Fibroblast of skin of right quadriceps (primary cell): ENCODE measurements at regions not wholly inside any gene's neighbourhood (a gene's known extent, or its start where the extent isn't known, plus 50 kb on each side); places are given as distances from the start of the nearest gene placed in this dataset.

Experiments
- DNase-seq: peaks from one replicate; pipeline ENCODE4 v3.0.0-alpha.2; 2013

DNA sequence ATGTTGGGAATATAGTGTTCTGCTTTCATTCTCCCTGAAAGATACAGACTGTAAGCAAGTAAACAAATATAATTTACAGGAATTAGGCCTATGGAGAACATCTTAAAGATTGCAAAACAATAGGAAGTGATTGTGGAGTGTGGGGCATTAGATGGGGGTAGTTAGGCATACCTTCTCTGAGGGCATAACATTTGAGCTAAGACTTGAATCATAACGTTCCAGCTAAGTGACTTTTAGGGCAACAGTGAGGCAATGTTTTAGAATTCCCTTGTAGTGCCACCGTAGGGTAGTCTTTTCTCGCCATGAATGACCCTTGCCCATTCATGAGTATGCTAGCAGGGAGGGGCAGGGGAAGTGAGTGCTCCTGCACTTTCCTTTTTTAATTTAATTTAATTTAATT lies 173.3 kb downstream of the SPATA31D1 start:
- DNase-seq = no peak

DNA sequence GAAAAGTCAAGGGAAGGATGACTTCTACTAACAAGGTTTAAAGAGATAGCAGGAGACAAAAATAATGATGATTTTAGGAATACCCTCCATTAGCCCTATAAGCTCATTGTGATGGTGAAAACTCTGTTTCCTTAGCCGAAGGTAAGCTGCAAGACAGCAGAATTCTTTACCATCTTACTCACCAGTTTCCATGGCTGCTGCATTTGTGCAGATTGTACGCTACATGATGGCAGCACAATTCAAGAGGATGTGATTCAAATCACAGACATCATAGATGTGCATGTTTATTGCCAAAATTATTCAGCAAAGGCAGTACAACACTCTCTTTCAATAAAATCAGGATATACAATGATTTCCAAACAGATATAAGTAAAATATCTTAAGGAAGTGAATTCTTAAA lies 175.6 kb downstream of the SPATA31D1 start:
- DNase-seq = no peak

DNA sequence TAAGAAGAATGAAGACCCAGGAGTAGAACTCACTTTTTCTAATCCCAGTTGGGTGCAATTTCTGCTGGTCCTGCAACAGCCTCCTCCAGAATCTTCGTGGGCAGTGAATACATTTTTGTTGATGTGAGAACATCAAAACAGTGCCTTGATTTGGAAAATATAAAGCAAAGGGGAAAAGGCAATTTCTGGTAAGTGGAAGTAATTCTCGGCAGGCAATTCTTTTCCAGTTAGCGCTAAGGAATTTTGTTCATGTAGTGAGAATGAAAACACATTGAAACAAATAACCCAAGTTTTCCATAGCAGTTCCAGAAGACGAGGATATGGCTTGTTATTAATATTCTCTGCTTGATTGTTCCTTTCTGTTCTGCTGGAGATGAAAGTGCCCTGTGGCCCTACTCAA lies 178.7 kb downstream of the SPATA31D1 start:
- no peak for DNase-seq

DNA sequence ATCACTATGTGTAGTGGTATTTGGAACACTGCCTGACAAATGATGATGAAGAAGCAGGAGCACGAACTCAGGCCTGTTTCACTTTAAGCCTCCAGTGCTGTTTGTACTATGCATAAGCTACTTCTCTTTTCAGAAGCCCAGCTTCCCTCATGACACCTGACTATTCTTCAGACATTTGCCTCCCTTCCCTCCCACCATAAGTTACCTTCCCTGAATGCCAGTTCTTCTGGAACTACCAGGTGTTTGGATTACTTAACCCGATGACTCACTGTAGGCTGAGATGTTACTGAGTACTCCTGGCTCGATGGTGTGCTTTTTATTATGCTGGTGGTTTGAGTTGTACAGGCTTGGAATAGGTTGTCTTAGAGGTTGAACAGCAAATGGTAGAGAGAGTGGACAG lies 180.0 kb downstream of the SPATA31D1 start:
- no peak for DNase-seq

DNA sequence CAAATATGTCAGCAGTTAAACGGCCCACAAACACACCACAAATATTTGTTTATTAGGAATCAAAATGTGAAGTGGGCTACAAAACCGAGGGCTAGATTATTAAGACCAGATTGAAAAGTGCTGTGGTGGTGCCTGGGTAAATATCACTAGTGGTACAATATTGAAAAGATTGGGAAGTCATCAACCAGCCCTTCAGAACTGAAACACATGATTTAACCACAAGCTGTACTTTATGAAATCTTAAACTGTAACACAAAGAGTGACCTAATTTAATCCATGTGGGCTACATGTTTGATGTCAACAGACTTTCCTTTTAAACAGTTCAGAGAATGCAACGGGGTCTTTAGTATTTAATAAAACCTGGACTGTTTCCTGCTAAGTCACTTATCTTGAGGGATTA lies 182.3 kb downstream of the SPATA31D1 start:
- peak; percentile 63 for DNase-seq

DNA sequence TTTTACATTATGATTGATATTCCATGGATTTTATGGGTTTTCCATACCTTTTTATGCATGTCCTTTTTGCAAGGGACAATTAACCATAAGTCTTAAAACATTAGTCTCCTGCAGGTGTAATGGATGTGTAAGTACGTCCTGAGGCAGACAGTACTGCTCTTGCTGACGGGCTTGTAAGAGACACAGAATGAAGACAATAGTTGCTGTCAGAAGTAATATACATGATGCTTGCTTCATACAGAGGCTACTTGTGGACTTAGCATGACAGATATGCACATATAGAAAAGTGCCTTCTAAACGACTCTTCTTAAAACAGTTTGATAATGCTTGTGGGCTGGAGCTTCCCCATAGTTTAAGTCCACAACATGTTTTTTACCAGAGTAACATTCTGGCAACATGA lies 182.7 kb downstream of the SPATA31D1 start:
- no peak for DNase-seq

DNA sequence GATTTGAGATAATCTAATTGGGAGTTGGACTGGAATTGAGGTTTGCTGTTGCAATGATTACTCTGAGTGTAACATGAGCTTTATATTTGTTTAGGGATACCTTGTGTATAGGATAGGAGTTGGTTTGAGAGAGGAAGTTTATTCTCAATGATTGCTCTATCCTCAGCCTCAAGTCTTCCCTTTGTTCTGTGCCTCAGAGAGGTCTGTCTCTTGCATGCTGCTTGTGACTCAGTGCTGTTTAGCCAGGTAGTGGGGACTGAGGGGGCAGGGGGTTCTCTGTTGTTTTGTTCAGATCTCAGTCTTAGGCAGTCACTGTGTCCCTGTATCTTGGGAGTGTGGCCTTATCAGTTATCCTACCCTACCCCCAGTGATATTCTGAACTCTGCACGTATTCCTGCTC lies 192.1 kb downstream of the SPATA31D1 start:
- no peak for DNase-seq

DNA sequence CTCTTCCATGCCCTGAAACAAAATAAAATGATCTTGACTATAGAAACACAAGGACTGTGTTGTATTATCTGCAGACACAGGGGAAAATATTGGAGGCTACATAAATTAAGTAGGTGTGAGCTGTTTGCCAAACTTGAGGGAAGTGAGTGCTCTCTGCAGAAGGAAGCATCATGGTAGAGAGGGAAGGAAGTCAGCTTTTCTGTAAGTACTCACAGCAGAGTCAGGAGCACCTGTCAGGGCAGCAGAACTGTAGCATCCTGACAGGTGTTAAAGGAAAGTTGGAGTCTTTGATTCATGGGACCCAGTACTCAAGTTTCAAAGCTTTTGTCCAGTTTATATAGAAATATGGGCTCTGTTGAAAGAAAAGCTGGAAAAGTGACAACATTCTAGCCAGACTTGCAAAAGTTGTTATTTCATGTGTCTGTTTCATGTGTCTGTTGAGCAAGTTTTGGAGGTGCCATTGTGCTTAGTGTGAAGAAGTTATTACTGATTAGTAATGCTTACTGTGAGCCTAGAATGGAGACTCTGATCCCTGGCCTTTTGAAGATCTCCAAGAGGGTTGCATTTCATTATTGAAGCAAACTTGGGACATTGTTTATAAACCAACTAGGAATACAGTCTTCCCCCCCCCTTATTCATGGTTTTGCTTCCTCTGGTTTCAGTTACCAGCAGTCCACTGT lies 194.7 kb downstream of the SPATA31D1 start:
- no peak for DNase-seq

DNA sequence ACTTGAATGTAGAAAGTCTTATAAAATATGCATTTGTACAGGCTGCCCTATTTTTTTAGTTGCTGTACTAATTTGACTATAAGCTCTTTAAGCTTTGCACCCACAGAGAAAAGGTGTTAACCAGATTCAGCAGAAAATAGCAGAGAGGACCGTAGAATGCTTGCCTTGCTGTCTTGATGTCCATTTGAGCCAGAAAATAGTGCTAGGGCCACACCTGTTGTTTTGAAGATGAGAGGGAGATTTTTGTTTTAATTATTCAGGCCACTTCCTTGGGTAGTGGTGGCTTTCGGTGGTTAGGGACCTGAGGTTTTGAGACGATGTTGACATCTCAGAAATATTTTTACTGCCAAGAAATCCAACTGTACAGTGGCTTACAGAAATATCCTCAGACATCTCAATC lies 196.0 kb downstream of the SPATA31D1 start:
- no peak for DNase-seq

DNA sequence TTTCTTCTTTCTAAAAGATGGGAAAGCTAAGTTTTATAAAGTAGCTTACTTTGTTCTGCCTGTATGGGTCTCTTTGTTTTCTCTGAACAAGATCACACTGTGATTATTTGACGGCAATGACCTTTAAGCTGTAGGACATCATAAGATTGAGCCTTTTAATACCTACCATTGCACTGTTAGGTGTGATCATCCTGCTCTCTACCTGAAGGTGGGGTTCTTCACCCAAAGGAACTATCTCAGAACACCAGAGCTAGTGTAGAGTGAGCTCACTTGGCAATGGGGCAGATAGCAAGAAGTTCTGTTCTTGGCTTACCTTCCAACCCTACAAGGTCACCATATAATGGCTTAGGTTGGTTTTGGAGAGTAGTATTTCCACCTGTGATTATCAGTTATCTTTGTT lies 200.2 kb downstream of the SPATA31D1 start:
- DNase-seq = no peak

DNA sequence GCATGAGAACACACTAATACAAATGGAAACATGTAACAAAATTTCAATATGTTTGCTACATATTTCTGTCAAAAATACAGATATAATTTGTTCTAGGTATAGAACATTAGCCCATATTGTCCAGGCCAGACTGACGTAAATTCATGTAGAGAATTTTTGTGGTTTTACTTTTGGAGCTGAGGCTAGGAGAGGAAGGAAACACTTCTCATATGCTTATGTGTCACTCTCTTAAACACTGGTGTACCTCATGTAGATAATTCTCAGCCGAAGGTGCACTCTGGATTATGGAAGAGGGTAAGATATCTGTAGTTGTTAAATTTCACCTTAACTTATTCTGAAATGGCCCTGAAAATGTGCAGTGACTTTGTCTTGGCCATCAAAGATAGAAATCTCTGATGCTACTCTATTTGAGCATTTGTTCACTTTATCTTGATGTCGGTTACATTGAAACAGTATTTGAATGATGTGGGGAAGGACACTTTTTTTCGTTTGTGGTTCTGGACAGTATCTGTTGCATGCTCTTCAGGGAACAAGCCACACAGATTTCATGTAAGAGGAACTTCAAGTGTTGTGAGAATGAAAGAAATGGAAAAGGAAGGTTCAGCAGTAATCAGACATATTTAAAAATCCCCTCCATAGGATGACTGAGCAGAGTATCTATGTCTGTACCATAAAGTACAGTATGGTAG lies 202.7 kb downstream of the SPATA31D1 start:
- no peak for DNase-seq

DNA sequence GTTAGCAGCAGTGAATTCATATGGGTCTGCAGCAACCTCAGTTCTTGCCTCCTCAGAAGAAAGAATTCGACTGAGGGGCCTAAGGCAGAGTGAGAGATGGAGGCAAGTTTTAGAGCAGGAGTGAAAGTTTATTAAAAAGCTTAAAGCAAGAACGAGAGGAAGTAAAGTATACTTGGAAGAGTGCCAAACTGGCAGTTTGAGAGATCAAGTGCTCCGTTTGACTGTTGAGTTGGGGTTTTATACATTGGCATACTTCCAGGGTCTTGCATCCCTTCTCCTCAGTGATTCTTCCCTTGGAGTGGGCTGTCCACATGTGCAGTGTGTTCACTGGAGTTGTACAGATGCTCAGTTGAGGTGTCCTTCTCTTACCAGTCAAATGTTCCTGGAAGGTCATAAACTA lies 203.6 kb downstream of the SPATA31D1 start:
- DNase-seq = no peak

DNA sequence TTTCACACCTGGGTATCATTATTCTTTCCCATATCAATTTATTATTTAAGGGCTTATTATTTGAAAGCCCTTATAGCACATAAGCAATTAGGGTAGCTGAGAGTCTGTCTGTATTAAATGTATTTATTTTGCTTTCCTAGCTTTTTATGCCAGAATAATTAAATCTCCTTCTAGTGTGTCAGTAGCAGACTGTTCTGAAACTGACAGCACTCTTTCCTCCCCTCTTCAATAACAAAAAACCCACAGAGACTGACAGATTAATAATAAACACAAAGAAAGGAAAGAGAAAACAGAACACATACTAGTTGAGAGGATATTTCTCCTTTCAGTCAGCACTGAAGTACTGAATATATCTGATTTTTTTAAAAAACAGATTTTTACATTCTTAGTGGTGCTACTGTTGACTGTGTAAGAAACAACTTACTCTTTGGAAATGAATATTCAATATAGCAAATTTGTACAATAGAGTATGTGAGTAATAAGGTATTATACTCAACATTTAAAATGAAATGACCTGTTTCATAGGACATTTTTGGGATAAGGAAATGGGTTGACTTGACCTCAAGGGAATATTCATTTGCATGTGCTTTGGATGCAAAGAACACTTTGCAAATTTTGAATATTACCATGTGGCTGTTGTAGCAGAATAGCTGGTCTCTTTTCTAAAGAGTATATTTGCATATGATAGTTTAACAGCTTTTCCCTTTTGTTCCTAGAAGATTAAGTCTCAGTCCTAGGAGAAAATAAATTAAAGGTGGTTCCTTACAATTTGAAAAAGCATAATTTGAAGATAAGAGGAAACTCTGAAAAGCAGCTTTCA lies 208.3 kb downstream of the SPATA31D1 start:
- DNase-seq = no peak

DNA sequence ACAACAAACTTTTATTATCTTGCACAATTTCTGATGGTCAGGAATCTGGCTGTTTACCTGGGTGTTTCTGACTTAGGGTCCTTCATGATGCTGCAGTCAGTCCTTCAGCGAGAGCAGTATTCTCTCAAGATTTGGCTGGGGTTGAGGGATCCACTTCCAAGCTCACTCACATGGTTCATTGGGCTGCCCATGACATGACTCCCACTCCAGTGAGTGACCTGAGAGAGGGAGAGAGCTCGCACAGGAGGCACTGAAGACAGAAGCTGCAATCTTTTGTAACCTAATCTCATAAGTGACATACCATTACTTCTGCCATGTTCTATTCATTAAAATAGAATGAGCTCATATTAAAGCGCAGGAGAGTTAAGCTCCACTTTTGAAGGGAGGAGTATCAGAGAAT lies 212.6 kb downstream of the SPATA31D1 start:
- DNase-seq = no peak

DNA sequence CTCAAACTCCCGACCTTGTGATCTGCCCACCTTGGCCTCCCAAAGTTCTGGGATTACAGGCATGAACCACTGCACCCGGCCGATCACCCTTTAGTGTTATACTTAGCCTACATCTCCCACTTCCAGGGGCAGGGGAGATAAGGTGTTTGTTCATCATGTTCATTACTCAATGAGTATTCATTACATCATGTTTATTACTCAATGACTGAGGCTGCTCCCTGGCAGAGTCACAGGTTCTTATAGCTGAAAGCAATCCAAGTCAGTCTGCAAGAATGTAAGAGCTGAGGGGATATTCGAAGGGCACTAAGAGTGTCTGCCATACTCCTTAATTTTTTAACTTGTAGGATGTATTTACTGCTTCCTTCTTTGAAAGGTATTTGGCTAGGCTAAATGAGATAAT lies 214.2 kb downstream of the SPATA31D1 start:
- peak; percentile 37 for DNase-seq

DNA sequence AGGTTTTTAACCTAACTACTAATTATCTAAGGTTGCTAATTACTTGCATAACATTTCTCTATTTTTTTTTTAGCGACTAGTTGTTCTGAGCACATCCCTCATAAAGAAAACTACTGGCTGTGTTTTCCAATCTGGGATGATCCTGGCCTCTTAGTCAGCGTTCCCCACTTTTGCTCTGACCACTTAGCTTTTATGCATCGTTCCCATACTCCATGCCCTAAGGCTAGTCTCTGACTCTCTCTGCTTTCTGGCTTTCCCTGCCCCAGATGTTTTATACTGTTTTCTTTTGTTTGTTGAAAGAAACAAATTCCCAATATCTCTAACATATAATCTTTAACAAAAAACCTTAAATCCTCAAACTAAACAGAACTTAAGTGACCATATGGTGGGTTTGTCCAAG lies 217.9 kb downstream of the SPATA31D1 start:
- DNase-seq = no peak

DNA sequence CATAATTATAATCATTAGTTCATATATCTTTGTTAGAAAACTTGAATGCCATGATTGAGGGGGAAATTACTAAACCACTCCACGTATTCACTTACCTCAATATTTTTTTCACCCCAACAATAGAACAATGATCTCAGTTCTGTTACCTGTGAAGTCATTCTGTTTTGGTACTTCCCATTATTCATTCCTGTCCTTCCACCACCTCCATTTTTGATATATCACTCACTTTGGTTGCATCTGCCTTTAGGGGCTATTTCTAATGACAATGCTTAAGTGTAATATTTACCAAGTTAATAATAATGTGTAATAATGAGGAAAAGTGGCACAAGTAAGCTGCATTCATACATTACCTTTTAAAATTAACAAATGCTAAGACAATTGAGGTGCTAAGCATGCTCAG lies 218.4 kb downstream of the SPATA31D1 start:
- no peak for DNase-seq

DNA sequence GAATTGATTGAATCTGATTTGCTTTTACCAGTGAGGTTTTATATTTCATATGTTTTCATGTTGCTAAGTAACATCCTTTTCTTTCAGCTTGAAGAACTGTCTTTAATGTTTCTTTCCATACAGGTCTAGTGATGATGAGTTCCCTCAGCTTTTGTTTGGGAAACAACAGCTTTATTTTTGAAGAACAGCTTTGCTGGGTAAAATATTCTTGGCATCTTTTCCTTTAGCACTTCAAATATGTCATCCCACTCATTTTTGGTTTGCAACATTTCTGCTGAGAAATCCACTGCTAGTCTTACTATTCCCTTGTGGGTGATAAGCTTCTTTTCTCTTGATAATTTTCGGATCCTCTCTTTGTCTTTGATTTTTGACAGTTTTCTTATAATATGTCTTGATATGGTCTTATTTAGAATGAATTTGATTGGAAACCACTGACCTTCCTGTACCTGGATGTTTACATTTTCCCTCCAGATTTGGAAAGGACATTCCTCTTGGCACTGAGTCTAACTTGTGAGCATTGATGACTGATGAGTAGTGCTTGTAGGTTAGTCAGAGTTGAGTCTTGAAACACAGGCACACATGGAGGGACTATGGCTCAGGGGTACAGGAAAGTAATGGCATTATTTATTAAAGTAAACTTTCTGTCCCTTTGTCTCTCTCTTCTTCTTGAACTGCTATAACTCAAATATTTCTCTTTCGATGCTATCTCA lies 220.3 kb downstream of the SPATA31D1 start:
- peak; percentile 4 for DNase-seq

DNA sequence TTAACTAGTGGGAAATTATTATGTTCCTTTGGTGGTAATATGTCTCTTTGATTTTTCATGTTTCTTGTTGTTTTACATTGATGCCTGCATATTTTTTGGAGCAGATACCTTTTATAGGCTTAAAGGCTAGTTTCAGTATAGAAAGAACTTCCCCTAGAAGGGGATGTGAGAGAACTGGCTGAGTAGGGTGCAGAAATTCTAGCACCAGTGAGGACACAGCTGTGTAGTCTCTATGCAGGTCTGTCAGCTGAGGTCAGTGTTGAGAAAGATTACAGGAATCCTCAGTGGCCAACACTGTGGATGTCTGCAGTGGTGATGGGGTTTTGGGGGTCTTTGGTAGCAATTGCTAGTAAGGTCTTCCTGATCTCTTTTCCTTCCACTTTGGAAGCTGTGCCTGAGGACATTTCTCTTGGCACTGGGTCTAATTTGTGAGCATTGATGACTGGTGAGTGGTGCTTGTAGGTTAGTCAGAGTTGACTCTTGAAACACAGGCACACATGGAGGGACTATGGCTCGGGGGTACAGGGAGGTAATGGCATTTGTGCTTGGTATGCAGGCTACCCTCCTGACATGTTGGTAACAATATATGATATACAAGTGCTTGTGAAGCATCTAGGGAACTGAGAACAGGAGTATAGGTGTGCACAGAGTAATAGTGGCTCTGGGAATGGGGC lies 221.4 kb downstream of the SPATA31D1 start:
- no peak for DNase-seq

DNA sequence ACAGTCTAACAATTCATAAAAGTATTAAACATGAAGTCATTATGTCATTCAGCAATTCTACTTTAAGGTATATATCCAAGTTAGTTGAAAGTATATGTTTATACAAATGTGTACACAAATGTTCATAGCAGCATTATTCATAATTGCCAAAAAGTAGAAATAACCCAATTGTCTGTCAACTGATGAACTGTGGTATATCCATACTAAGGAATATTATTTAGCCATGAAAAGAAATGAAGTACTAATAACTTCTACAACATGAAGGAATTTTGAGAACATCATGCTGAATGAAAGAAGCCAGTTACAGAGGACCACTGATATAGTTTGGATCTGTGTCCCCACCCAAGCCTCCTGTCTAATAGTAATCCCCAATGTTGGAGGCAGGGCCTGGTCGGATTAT lies 224.3 kb downstream of the SPATA31D1 start:
- no peak for DNase-seq

DNA sequence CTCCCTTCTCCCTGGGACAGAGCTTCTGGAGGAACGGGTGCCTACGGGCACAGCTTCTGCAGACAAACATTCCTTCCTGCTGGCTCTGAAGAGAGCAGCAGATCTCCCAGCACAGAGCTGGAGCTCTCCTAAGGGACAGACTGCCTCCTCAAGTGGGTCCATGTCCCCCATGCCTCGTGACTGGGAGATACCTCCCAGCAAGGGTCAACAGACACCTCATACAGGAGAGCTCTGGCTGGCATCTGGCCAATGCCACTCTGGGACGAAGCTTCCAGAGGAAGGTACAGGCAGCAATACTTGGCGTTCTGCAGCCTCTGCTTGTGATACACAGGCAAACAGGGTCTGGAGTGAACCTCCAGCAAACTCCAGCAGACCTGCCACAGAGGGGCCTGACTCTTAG lies 227.9 kb downstream of the SPATA31D1 start:
- no peak for DNase-seq

DNA sequence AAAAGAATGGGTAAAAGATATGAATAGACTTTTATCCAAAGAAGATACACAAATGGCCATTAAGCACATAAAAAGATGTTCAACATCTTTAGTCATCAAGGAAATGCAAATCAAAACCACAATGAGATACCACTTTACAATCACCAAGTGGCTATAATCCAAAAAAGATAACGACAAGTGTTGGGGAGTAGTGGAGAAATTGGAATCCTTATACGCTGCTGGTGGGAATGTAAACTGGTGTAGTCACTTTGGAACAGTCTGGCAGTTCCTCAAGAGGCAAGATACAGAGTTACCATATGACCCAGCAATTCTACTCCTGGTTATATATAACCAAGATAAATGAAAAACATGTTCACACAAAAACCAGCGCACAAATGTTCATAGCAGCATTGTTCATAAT lies 234.9 kb downstream of the SPATA31D1 start:
- DNase-seq = peak; percentile 21

DNA sequence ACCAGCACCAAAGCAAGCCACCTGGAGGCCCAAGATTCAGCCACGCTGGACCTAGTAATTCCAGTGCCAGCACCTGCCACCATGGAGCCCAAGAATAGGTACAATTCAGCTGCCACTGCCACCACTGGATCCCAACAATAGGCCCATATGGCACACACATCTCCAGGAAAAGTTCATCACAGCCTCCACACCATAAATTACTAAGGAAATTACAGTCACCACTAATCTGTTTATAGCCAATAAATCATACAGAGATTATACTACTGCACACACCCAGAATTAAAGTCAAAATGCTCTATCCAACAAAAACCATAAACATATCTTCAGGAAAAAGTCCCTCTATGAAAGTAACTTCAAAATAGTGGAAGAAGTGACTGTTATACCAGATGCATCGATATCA lies 242.8 kb downstream of the SPATA31D1 start:
- no peak for DNase-seq
